Brain microvascular endothelial cell (primary cell): ENCODE measurements at regions not wholly inside any gene's neighbourhood (a gene's known extent, or its start where the extent isn't known, plus 50 kb on each side); places are given as distances from the start of the nearest gene placed in this dataset.
A peak's percentile ranks its signal among the peaks of the same experiment; 100 is the strongest.

ENCODE experiments used
- DNase-seq: peaks from one replicate; pipeline ENCODE4 v3.0.0-alpha.2; 2020
- H3K27ac ChIP-seq: fragments of 250-450 bp; sonication (Bioruptor Pico); 2 replicates; pipeline ENCODE4 v1.5.1; 2020; ENCODE audit warnings: mild to moderate bottlenecking, moderate library complexity
- H3K27me3 ChIP-seq: fragments of 250-450 bp; sonication (Bioruptor Pico); replicated peaks from 2 replicates; pipeline ENCODE4 v1.5.1; 2020; ENCODE audit warnings: mild to moderate bottlenecking
- H3K36me3 ChIP-seq: fragments of 250-450 bp; sonication (Bioruptor Pico); replicated peaks from 2 replicates; pipeline ENCODE4 v1.5.1; 2020; ENCODE audit warnings: mild to moderate bottlenecking
- H3K4me3 ChIP-seq: 2 replicates; pipeline ENCODE4 v1.5.1; 2011; ENCODE audit warnings: low read depth, mild to moderate bottlenecking, control low read depth, low read length, moderate library complexity
- in situ Hi-C: cut with HindIII; loops from 2 replicates; pipeline ENCODE4 v1.10.0; 2017; ENCODE audit warnings: low sequenced_read_pairs, low pct_ligation_motif_present
- TF ChIP-seq, protein P1 (sequence below): IDR thresholded peaks from 2 replicates; pipeline ENCODE4 v1.5.1; 2011; ENCODE audit warnings: low read depth, mild to moderate bottlenecking, moderate library complexity, low read length, control low read depth, inconsistent platforms; ENCODE audit errors: missing control alignments

DNA sequence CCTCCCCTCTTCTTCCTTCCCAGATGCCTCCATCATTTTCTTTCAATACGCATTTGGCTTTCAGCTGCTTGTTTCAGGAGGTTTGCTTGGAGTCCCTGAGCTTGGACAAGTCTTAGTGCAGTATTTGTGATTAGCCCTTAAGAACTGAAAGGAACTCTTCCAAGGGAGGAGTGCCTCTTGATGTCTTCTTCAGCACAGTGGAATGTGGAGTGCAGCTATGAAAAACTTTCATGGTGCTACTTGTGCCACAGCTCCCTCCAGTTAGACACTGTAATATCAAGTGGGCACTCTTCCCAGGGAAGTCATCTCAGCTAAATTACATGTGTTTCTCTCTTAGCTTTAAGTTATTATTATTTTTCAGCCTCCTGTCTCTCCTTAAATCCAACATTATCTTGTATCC, 173.1 kb downstream of the NECTIN3 start:
- TF ChIP-seq, protein P1, sequence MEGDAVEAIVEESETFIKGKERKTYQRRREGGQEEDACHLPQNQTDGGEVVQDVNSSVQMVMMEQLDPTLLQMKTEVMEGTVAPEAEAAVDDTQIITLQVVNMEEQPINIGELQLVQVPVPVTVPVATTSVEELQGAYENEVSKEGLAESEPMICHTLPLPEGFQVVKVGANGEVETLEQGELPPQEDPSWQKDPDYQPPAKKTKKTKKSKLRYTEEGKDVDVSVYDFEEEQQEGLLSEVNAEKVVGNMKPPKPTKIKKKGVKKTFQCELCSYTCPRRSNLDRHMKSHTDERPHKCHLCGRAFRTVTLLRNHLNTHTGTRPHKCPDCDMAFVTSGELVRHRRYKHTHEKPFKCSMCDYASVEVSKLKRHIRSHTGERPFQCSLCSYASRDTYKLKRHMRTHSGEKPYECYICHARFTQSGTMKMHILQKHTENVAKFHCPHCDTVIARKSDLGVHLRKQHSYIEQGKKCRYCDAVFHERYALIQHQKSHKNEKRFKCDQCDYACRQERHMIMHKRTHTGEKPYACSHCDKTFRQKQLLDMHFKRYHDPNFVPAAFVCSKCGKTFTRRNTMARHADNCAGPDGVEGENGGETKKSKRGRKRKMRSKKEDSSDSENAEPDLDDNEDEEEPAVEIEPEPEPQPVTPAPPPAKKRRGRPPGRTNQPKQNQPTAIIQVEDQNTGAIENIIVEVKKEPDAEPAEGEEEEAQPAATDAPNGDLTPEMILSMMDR: no peak
- no peak for DNase-seq
- Histone ChIP-seq H3K36me3 (no peaks in the 10 kb centered on the region), H3K27ac (no peak overlapping the region), H3K27me3 (no peaks in the 10 kb centered on the region), H3K4me3 (no peak overlapping the region)
- in situ Hi-C loops: no loop called here

DNA sequence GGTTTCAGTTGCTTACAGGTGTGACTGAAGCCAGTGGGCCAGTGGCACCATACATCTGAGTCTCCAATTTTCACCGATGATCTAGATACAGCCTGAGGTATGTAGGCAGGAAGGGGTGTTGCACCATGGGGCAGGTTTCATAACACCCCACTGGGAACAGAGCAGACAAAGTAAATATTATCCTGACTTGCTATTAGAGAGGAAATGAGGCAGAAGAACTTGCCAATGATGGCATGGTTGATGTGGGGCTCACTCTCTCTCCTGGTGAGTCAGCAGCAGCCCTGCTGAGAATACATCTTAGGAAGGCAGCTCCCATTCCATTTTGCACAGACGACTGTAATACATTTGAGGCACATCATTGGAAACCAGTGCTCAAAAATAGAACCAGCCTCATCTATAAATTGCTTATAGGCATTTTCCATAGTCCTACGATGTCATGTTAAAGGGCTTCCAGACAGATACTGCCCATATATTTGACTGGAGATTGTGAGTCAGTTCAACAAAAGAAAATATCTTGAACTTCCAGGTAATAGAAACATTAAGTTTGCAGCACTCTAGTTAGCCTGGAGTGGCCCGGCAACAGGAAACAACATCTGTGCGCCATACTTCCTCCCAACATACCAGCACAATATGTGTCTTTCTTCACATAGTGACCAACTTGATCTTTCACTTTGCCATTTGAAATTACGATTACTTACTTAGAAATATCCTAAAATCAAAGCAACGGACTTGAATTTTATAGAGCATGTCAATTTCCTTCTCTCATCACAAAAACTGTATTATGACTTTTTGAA, 175.5 kb downstream of the NECTIN3 start:
- in situ Hi-C loops: no loop called here
- Histone ChIP-seq H3K27ac (peak overlapping the region; percentile 12), H3K36me3 (no peaks in the 10 kb centered on the region), H3K4me3 (no peak overlapping the region), H3K27me3 (no peaks in the 10 kb centered on the region)
- TF ChIP-seq, protein P1: no peak
- DNase-seq: peak; percentile 86

DNA sequence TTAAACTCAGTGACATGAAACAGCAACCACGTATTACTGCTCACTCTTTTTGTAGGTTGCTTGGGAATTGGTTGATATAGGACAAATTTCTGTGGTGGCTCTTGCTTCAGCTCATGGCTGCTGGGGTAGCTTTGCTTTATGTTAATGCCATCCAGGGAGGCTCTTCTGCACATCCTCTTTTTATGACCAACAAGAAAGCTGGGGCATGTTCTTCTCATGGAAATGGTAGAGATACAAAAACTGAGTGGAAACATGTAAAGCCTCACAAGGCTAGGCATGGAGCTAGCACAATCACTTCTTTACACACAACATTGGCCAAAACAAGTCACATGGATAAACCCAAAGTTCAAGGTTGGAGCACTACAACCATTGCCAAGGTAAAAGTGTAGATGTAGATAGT, 176.8 kb downstream of the NECTIN3 start:
- Histone ChIP-seq H3K27ac (no peak overlapping the region), H3K36me3 (no peaks in the 10 kb centered on the region), H3K4me3 (no peak overlapping the region), H3K27me3 (no peaks in the 10 kb centered on the region)
- in situ Hi-C loops: no loop called here
- DNase-seq: no peak
- TF ChIP-seq, protein P1: no peak

DNA sequence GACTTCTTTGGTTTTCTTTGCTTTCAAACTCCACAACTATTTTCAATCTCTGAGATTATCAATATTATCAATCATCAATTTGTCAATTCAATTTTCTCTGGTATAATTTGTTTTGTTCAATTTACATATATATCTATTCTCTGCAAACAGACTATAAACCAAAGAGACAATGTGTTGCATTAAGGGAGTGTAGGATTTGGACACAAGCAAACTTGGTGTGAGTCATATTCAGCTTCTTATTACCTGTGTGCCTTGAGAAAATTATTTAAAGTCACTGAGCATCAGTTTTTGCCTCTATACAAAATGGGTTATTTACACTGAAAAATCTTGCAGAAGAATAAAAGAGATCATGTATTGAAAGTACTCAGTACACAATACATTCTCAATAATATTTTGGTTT, 177.8 kb downstream of the NECTIN3 start:
- TF ChIP-seq, protein P1: no peak
- in situ Hi-C loops: no loop called here
- Histone ChIP-seq H3K27me3 (no peaks in the 10 kb centered on the region), H3K4me3 (no peak overlapping the region), H3K36me3 (no peaks in the 10 kb centered on the region), H3K27ac (no peak overlapping the region)
- no peak for DNase-seq

DNA sequence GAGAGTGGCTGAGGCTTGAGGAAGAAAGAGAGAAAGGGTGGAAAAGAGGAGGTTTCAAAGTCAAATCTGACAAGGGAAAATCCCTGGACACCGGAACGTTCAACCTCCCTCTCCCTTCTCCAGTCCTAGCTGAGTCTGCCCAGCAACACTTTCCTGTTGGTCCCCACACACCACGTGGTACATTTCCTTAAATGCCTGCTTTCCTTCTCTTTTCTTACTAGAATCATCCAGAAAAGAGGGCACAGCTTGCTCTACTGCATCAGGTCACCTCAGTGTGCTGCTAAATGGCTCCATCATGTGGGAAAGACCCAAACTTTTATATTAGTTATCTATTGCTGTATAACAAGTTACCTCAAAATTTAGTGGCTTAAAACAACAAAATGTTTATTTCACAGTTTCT, 181.2 kb downstream of the NECTIN3 start:
- peak; percentile 39 for DNase-seq
- TF ChIP-seq, protein P1: peak; percentile 23
- Histone ChIP-seq H3K27ac (no peak overlapping the region), H3K4me3 (no peak overlapping the region), H3K36me3 (no peaks in the 10 kb centered on the region), H3K27me3 (no peaks in the 10 kb centered on the region)
- in situ Hi-C loops: no loop called here

DNA sequence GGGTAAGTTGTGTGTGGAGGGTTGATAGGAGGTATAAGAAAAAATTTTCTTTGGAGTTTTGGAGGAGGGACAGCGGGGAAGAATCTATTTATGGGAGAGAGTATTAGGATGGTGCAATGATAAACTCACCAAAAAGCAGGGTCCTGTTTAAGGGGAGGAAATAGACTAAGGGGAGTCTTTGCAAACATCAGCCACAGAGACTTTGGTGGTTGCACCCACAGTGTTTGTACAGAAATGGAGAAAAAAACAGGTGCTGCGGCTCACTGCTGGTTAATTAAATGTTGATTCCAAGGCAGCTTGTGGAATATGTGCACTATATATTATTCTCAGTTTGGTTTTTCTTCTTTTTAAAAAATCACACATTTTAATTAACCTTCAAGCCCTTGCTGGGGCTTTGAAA, 182.1 kb downstream of the NECTIN3 start:
- H3K4me3 ChIP-seq: no peak overlapping the region
- in situ Hi-C loops: no loop called here
- DNase-seq: no peak
- H3K36me3 ChIP-seq: no peaks in the 10 kb centered on the region
- no peaks in the 10 kb centered on the region for H3K27me3 ChIP-seq
- TF ChIP-seq, protein P1: no peak
- H3K27ac ChIP-seq: no peak overlapping the region
